ENCODE measurements at regions not wholly inside any gene's neighbourhood (a gene's known extent, or its start where the extent isn't known, plus 50 kb on each side); places are given as distances from the start of the nearest gene placed in this dataset.
A peak's percentile ranks its signal among the peaks of the same experiment; 100 is the strongest.
"Not testable (repeated sequence)": the region's sequence is repeated elsewhere in the genome, so short reads cannot be mapped to it uniquely, and the experiment has no call there.

DNA sequence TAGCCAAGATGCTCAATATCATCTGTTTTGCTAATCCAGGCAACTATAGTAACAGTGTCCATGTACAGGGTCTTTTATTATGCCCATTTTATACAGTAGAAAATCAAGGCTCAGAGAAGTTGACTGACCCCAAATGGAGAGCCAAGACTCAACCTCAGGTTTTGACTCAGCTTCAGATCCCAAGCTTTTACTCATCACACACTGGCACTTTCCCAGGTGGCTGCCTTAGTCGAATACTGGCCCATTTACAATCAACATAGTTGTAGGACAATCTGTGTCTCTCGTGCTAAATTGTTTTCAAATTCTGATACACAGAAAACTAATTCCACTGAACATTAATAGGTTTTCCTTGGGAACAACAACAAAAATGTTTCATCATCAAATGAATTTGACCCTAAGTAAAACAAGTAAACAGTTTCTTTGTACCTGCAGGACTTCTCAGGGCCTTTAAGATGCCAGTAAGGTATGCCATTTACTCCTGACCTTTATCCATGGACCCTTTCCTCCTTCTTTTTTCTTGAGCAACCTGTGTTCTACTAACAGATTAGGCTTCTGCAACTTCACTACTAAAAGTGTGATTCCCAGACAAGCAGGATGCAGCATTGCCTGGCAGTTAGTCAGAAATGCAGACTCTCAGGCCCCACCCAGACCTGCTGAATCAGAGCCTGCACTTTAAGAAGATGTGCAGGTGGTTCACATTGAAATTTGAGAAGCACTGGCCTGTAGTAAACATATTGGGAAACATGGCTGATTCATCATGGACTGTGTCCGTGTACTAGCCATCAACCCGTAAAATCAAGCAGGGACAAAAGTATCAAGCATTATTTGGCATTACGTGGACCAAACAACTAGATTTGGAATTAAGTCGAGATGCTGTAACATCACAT lies 128.8 kb downstream of the RRAGC start:
- no peak overlapping the region for H3K4me3 ChIP-seq (replicated peaks; ENCODE audit: low read depth, low read length)
- TF ChIP-seq, protein P1, sequence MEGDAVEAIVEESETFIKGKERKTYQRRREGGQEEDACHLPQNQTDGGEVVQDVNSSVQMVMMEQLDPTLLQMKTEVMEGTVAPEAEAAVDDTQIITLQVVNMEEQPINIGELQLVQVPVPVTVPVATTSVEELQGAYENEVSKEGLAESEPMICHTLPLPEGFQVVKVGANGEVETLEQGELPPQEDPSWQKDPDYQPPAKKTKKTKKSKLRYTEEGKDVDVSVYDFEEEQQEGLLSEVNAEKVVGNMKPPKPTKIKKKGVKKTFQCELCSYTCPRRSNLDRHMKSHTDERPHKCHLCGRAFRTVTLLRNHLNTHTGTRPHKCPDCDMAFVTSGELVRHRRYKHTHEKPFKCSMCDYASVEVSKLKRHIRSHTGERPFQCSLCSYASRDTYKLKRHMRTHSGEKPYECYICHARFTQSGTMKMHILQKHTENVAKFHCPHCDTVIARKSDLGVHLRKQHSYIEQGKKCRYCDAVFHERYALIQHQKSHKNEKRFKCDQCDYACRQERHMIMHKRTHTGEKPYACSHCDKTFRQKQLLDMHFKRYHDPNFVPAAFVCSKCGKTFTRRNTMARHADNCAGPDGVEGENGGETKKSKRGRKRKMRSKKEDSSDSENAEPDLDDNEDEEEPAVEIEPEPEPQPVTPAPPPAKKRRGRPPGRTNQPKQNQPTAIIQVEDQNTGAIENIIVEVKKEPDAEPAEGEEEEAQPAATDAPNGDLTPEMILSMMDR (IDR thresholded peaks at IDR 0.05; ENCODE audit: low read depth, low read length, missing control alignments), result no peak
- no peak for DNase-seq (ENCODE audit: extremely low read depth, low read depth)

DNA sequence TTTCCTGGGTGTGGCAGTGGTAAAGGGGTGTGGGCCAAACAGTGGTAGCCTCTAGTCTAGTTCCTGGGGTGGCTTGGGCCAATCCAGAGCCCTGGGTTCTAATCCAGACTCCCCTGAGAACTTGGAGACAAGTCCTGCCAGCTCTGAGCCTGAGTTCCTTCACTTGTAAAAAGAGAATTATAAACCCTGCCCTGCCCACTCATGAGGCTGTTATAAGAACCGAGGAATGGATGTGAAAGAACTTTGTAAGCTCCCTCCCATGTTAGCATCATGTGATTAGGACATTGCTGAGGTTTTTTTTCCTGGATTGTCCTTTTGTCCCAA lies 131.0 kb downstream of the RRAGC start:
- no peak for DNase-seq (ENCODE audit: extremely low read depth, low read depth)
- no peak overlapping the region for H3K4me3 ChIP-seq (replicated peaks; ENCODE audit: low read depth, low read length)
- TF ChIP-seq, protein P1 (IDR thresholded peaks at IDR 0.05; ENCODE audit: low read depth, low read length, missing control alignments), result no peak

DNA sequence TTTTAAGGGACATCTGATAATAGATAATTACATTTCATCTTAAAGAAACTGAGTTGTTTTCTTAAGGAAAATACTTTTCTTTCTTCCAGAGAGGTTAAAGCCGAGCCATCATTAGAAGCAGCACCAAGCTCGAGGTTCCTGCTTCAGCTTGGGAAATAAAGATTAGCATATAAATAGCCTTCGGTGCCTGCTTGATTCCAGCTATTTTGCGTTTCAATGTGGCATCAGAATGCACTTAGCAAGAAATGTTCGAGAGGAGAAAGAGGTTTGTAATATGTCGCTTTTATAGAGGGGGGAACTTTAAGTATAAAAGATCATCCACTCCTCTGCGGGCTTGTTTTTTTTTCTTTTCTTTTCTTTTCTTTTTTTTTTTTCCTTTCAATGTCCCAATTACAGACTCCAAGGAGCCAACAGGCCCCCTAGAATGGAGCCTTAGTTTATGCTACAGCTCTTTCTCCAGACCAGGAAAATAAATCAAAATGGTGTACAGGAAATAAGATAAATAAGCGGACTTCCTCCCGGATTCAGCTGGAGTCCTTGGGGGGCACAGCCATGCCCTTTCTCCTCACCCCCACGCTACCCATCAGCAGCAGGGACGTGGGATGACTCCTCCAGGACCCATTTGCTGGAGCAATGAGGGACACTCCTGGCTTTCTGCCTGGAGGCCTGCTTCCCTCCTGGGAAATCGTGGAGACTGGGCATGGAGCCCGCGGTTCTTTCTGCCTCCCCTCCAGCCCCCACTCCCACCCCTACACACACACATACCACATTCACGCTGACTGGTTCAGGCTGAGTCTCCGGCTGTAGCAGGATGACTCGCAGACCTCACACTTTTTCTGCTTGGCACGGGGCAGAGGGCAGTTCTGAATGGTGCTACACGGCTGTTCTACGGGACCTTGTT lies 131.6 kb downstream of the RRAGC start:
- DNase-seq (ENCODE audit: extremely low read depth, low read depth), result peak; percentile 22

DNA sequence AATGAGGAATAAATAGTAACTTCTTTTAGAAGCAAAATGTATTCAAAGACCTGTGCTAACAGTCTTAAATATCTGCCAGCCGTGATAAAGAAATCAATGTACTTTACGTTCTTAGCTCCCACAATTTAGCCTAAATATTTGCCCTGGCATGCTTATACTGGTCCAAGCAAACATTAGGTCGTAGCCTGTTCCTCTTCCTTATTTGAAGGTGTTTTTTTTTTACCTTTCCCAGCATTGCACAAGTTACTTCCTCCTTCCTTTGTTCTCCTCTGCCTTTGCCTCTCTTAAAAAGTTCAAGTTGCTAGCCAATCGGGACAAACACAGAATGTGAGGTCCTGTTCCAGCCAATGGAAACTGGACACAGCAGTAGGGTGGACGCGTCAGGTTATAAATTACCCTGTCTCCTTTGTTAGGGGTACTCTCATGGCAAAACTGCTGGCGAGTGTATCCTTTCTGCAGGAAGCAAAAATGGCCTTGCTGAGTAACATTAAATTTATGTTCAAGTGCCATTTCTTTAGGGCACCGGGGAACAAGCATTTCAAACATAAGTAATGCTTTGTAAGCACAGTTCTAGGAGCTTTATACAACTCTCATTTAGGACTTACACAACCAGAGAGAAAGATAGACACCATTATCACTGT lies 134.1 kb downstream of the RRAGC start:
- not testable (repeated sequence) for H3K4me3 ChIP-seq (replicated peaks; ENCODE audit: low read depth, low read length); DNase-seq (ENCODE audit: extremely low read depth, low read depth)

More for the DNA sequence above, 131.6 kb downstream of the RRAGC start:
- TF ChIP-seq, protein P1 (IDR thresholded peaks at IDR 0.05; ENCODE audit: low read depth, low read length, missing control alignments), result no peak
- no peak overlapping the region for H3K4me3 ChIP-seq (replicated peaks; ENCODE audit: low read depth, low read length)

DNA sequence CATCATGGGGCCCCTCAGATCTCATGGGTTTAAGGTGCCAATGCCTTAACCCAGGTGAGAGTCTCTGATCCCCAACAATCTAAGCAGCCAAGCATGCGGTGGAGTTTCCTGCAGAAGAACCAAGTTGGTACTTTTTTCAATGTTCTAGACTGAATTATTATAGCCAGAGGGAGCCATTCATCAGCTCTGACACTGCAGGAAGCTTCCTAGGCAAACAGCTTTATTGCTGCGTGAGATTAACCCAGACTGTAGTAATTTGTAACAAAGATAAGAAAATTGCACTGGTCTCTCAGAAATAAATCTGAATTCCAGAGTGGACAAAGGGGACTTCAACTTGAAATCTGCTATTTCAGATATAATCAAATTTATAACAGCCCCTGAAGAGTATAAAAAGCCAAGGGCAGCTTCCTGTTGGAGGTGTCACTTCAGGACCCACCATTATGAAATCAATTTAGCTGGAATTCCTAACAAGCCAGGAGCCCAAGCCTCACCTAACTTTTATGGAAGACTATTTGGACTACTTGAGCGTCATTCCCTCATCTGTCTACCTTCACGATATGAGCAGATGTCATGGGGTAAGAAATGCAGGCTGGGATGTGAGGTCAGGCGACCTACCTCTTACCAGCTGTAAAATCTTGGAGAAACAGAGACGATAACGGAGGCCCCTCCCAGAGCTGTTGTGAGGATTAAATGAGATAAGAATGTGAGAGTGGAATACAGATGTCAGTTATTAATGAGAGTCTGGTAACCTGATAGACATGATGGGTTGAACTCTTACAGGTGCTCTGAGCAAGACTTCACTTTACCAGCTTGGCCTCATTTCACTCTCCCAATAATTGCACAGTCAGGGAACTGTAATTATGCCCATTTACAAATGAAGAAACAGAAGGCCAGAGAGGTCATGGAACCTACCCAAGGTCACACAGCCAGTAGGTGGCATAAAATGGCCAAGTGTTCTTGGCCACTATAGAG lies 135.1 kb downstream of the RRAGC start:
- TF ChIP-seq, protein P1 (IDR thresholded peaks at IDR 0.05; ENCODE audit: low read depth, low read length, missing control alignments), result no peak
- no peak overlapping the region for H3K4me3 ChIP-seq (replicated peaks; ENCODE audit: low read depth, low read length)
- no peak for DNase-seq (ENCODE audit: extremely low read depth, low read depth)

DNA sequence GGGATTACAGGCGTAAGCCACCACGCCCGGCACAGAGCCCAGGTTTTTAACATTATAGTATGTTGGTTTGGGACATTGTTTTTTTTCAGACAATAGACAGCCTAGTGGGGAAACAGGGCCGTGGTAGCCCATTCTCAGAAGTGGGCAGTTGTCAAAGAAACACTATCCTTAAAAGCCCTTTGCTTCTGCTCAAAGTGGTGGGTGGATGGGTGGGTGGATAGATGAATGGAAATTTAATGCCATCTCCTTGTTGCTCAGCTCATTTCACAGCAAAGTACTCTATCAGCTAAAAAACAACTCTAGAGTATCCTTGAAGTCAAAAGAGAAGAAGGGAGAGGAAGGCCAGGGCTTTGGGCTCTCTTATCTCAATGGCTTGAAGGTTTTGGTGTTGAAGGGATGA lies 137.8 kb downstream of the RRAGC start:
- TF ChIP-seq, protein P1 (IDR thresholded peaks at IDR 0.05; ENCODE audit: low read depth, low read length, missing control alignments), result no peak
- H3K4me3 ChIP-seq (replicated peaks; ENCODE audit: low read depth, low read length), result no peak overlapping the region
- no peak for DNase-seq (ENCODE audit: extremely low read depth, low read depth)
